GM12892 (cell line): ENCODE measurements at regions not wholly inside any gene's neighbourhood (a gene's known extent, or its start where the extent isn't known, plus 50 kb on each side); places are given as distances from the start of the nearest gene placed in this dataset.

Experiments
- POLR2A ChIP-seq: IDR thresholded peaks from 2 replicates; pipeline ENCODE4 v1.6.1; 2011; ENCODE audit warnings: low read depth, low read length, control low read depth
- POLR2AphosphoS5 ChIP-seq: IDR thresholded peaks from 2 replicates; pipeline ENCODE4 v1.6.1; 2011; ENCODE audit warnings: low read depth, low read length, control low read depth
- TAF1 ChIP-seq: IDR thresholded peaks from 2 replicates; pipeline ENCODE4 v1.6.1; 2011; ENCODE audit warnings: low read depth, mild to moderate bottlenecking, control low read depth, low read length, borderline replicate concordance

DNA sequence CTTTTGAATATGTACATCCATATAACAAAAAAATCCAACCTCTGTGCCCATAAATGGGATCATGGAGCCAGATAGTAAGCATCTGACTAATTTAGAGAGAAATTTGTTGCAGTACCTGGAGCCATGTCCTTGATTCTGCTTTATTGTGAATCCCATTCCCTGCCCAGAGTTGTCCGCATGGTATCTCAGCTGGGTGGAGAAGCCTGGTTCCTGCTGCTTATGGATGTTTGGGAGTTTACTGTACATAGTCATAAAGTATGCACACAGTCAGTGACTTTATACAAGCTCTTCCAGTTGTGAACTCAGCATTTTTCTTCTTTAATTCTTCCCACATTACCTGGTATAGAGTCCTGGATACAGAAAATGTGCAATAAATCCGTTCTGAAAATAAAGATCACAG lies 346.0 kb downstream of the FIGN start:
- TF ChIP-seq POLR2A (no peak), TAF1 (no peak), POLR2AphosphoS5 (no peak)
